Tibial nerve (tissue), 4 donors: ENCODE measurements at regions not wholly inside any gene's neighbourhood (a gene's known extent, or its start where the extent isn't known, plus 50 kb on each side); places are given as distances from the start of the nearest gene placed in this dataset.

Source experiments
- DNase-seq, 2 donors: peaks; one replicate each; pipeline ENCODE4 v3.0.0-alpha.2; 2019; ENCODE audit warnings: low spot score in 2 of 2
- H3K27ac ChIP-seq, 4 donors: fragments of 200-600 bp; sonication (generic) in 3 of 4; one replicate each; pipeline ENCODE4 v1.5.1; 2017 to 2019; ENCODE audit warnings: mild to moderate bottlenecking in 1 of 4
- H3K27me3 ChIP-seq, 2 donors: fragments of 200-600 bp; sonication (generic) in 1 of 2; one replicate each; pipeline versions ENCODE4 v1.5.1 to v1.6.0; 2017 to 2019
- H3K36me3 ChIP-seq, 3 donors: fragments of 200-600 bp; sonication (generic); one replicate each; pipeline ENCODE4 v1.5.1; 2018 to 2019
- H3K4me1 ChIP-seq, 4 donors: fragments of 200-600 bp; sonication (generic) in 3 of 4; one replicate each; pipeline ENCODE4 v1.5.1; 2017 to 2019
- H3K4me3 ChIP-seq, 4 donors: fragments of 200-600 bp; sonication (generic) in 3 of 4; one replicate each; pipeline ENCODE4 v1.5.1; 2017 to 2019; ENCODE audit warnings: mild to moderate bottlenecking in 1 of 4, moderate library complexity in 1 of 4
- H3K9me3 ChIP-seq, 4 donors: fragments of 200-600 bp; sonication (generic) in 3 of 4; one replicate each; pipeline ENCODE4 v1.5.1; 2017 to 2019
- EP300 ChIP-seq, 2 donors: sonication (generic); formaldehyde crosslinking; IDR thresholded peaks; one replicate each; pipeline ENCODE4 v1.6.1; 2017; ENCODE audit warnings: antibody characterized with exemption in 2 of 2, mild to moderate bottlenecking in 1 of 2
- POLR2A ChIP-seq, 2 donors: fragments of 450-650 bp; IDR thresholded peaks; one replicate each; pipeline ENCODE4 v1.6.1; 2017; ENCODE audit warnings: antibody characterized with exemption in 2 of 2, mild to moderate bottlenecking in 2 of 2, moderate library complexity in 2 of 2
- WGBS, 2 donors: methylation state at CpG; one replicate each; pipeline ENCODE4 v1.1.5; 2018; 5-methylcytosine and 5-hydroxymethylcytosine counted together
- TF ChIP-seq, protein P1 (sequence below), 5 experiments: fragments of 200-600 bp in 3 of 5; fragments of 450-650 bp in 2 of 5; sonication (generic) in 3 of 5; IDR thresholded peaks; one replicate each; pipeline ENCODE4 v1.5.1; 2016 to 2019; ENCODE audit warnings: antibody characterized with exemption in 5 of 5, mild to moderate bottlenecking in 3 of 5, moderate library complexity in 2 of 5

DNA sequence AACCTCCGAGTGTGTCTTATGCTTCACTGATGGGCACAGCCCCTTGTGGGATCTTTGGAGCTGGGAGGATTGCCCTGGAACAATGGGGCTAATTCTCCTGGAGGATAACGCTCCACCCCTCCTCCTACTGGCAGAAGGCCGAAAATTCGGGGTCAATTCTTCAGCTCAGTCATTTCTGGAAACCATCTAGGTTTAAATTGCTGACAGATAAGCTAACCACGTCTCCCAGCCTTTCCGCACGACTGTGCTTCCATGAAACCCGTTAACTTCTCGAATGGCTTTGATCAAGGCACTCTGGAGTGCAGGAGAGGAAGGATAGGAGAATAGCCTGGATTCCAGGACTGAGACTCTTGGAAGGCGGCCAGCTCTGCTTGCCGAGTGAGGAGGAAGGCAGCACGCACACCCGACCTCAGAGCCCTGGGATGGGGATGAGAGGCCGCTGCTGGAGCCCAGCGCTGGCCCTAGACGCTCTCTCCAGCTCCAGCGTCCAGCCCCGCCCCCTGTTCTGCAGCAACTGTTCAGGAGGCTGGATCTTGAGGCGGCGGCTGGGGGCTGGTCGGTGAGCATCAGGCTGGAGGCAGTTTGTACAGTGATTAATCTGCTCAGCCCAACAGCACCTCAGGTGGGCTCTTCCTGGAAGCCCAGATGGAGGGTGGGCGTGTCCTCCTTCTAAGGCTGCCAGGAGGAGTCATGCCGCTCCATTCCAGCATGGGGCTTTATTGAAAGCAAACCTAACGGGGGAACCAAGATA, 176.7 kb upstream of the NCAM1 start:
- 13 to 18% methylated on average over 17 to 21 of the region's 24 CpGs for WGBS, 2 donors
- Histone ChIP-seq H3K27ac (peak overlapping the region in 2 of 4 donors; percentile 56 to 69), H3K9me3 (no peaks in the 10 kb centered on the region), H3K27me3 (no peaks in the 10 kb centered on the region), H3K4me1 (peaks cover 0 to 23% (median 11%) of the 10 kb centered on the region in 4 donors), H3K36me3 (no peaks in the 10 kb centered on the region), H3K4me3 (peak overlapping the region in 1 of 4 donors; percentile 28)
- DNase-seq: peak in 1 of 2 donors; percentile 43
- TF ChIP-seq, protein P1, sequence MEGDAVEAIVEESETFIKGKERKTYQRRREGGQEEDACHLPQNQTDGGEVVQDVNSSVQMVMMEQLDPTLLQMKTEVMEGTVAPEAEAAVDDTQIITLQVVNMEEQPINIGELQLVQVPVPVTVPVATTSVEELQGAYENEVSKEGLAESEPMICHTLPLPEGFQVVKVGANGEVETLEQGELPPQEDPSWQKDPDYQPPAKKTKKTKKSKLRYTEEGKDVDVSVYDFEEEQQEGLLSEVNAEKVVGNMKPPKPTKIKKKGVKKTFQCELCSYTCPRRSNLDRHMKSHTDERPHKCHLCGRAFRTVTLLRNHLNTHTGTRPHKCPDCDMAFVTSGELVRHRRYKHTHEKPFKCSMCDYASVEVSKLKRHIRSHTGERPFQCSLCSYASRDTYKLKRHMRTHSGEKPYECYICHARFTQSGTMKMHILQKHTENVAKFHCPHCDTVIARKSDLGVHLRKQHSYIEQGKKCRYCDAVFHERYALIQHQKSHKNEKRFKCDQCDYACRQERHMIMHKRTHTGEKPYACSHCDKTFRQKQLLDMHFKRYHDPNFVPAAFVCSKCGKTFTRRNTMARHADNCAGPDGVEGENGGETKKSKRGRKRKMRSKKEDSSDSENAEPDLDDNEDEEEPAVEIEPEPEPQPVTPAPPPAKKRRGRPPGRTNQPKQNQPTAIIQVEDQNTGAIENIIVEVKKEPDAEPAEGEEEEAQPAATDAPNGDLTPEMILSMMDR (IDR thresholded peaks at IDR 0.05): no peak
- no peak for TF ChIP-seq POLR2A (IDR thresholded peaks at IDR 0.05)
- TF ChIP-seq EP300 (IDR thresholded peaks at IDR 0.05): no peak

DNA sequence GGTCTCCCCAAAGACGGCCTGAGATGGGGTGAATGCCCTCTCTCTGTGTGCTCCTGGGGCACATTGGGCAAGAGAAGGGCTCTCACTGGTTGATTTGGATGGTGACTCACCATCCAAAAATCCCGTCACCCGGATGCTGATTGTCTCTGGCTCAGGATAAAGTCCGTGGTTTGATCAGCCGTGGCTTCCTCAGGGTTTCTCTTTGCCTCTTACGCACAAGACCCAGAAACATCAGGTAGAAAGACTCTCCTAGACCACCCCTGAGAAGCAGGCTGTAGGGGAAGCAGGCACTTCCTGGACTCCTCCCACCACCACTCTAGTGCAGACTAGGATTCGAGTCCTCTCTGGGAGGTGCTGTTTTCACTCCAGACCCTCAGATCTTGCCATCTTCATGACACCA, 176.1 kb upstream of the NCAM1 start:
- Histone ChIP-seq H3K4me1 (peaks cover 0 to 23% (median 11%) of the 10 kb centered on the region in 4 donors), H3K27ac (peak overlapping the region in 2 of 4 donors; percentile 56 to 69), H3K27me3 (no peaks in the 10 kb centered on the region), H3K36me3 (no peaks in the 10 kb centered on the region), H3K4me3 (peak overlapping the region in 1 of 4 donors; percentile 28), H3K9me3 (no peaks in the 10 kb centered on the region)
- no peak for DNase-seq
- WGBS, 2 donors: 20 to 21% methylated on average over 7 of the region's 7 CpGs
- TF ChIP-seq, protein P1 (IDR thresholded peaks at IDR 0.05): no peak
- TF ChIP-seq POLR2A (IDR thresholded peaks at IDR 0.05) (no peak), EP300 (IDR thresholded peaks at IDR 0.05) (no peak)

DNA sequence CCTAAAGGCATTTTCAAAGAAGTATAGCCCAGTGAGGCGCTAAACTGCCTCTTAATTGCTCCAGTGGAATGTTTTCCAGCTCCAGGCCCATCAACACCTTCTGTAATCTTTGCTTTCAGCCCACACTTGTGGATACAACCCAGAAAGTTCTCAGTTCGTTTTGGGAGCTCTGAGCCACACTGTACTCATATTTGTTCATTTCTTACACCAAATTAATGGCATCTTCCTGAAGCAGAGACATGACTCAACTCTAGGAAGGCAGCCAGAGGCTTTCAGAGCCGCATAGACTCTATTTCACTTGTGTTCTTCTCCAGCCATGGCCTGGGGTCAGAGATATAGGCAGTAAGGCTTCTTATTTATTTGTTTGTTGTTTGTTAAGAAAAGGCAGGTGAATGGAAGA, 175.5 kb upstream of the NCAM1 start:
- Histone ChIP-seq H3K27me3 (no peaks in the 10 kb centered on the region), H3K4me3 (no peak overlapping the region), H3K36me3 (no peaks in the 10 kb centered on the region), H3K27ac (peak overlapping the region in 2 of 4 donors; percentile 56 to 69), H3K4me1 (peaks cover 0 to 23% (median 11%) of the 10 kb centered on the region in 4 donors), H3K9me3 (no peaks in the 10 kb centered on the region)
- TF ChIP-seq POLR2A (IDR thresholded peaks at IDR 0.05): no peak
- TF ChIP-seq, protein P1 (IDR thresholded peaks at IDR 0.05): no peak
- no peak for TF ChIP-seq EP300 (IDR thresholded peaks at IDR 0.05)
- 40 to 48% methylated on average over 3 of the region's 3 CpGs for WGBS, 2 donors
- peak in 1 of 2 donors; percentile 44 for DNase-seq

DNA sequence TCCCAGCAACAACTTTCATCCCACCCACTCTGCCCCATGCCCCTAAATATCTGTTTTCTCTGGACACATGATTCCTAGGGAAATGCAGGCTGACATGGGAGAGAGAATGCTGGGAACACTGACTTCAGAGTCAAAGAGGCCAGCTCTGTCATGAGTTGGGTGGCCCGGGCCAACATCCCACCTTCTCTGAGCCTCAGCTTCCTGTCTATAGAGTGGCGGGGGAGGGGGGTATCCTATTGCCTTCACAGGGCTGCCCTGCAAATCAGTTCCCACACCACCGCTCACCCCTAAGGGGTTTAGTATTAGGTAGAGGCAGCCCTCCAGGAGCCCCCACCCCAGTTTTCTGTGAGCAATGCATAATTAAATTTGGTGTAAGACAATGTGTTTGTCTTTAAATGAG, 175.0 kb upstream of the NCAM1 start:
- 89 to 95% methylated on average over 3 of the region's 3 CpGs for WGBS, 2 donors
- DNase-seq: no peak

More for the DNA sequence above, 175.0 kb upstream of the NCAM1 start:
- Histone ChIP-seq H3K4me3 (no peak overlapping the region), H3K9me3 (no peaks in the 10 kb centered on the region), H3K27me3 (no peaks in the 10 kb centered on the region), H3K36me3 (no peaks in the 10 kb centered on the region), H3K4me1 (peaks cover 0 to 23% (median 11%) of the 10 kb centered on the region in 4 donors), H3K27ac (peak overlapping the region in 2 of 4 donors; percentile 56 to 69)
- TF ChIP-seq, protein P1 (IDR thresholded peaks at IDR 0.05): no peak
- no peak for TF ChIP-seq EP300 (IDR thresholded peaks at IDR 0.05)
- no peak for TF ChIP-seq POLR2A (IDR thresholded peaks at IDR 0.05)
